ENCODE measurements at regions not wholly inside any gene's neighbourhood (a gene's known extent, or its start where the extent isn't known, plus 50 kb on each side); places are given as distances from the start of the nearest gene placed in this dataset.

DNA sequence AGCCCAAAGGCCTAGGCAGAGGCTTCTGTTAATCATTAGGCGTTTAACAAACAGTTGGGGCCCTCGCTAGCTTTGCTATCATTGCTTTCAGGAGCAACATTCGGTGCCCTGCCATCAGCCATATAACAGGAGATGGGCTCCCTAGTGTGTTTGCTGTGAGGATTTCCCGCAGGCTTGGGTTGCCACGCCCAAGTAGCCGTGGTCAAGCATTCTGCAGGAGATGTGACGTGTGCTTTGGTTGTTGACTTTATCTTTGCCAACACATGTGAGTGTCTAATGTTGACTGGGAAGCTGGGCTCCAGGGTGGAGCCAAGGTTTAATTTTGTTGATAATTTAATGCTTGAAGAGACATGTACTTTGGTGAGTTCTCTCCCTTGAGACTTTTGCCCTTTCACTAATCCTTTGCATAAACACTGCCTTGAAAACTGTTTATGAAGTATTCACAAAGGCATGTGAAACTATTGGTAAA lies 184.6 kb upstream of the KIT start (continued):
- TF ChIP-seq, protein P1, sequence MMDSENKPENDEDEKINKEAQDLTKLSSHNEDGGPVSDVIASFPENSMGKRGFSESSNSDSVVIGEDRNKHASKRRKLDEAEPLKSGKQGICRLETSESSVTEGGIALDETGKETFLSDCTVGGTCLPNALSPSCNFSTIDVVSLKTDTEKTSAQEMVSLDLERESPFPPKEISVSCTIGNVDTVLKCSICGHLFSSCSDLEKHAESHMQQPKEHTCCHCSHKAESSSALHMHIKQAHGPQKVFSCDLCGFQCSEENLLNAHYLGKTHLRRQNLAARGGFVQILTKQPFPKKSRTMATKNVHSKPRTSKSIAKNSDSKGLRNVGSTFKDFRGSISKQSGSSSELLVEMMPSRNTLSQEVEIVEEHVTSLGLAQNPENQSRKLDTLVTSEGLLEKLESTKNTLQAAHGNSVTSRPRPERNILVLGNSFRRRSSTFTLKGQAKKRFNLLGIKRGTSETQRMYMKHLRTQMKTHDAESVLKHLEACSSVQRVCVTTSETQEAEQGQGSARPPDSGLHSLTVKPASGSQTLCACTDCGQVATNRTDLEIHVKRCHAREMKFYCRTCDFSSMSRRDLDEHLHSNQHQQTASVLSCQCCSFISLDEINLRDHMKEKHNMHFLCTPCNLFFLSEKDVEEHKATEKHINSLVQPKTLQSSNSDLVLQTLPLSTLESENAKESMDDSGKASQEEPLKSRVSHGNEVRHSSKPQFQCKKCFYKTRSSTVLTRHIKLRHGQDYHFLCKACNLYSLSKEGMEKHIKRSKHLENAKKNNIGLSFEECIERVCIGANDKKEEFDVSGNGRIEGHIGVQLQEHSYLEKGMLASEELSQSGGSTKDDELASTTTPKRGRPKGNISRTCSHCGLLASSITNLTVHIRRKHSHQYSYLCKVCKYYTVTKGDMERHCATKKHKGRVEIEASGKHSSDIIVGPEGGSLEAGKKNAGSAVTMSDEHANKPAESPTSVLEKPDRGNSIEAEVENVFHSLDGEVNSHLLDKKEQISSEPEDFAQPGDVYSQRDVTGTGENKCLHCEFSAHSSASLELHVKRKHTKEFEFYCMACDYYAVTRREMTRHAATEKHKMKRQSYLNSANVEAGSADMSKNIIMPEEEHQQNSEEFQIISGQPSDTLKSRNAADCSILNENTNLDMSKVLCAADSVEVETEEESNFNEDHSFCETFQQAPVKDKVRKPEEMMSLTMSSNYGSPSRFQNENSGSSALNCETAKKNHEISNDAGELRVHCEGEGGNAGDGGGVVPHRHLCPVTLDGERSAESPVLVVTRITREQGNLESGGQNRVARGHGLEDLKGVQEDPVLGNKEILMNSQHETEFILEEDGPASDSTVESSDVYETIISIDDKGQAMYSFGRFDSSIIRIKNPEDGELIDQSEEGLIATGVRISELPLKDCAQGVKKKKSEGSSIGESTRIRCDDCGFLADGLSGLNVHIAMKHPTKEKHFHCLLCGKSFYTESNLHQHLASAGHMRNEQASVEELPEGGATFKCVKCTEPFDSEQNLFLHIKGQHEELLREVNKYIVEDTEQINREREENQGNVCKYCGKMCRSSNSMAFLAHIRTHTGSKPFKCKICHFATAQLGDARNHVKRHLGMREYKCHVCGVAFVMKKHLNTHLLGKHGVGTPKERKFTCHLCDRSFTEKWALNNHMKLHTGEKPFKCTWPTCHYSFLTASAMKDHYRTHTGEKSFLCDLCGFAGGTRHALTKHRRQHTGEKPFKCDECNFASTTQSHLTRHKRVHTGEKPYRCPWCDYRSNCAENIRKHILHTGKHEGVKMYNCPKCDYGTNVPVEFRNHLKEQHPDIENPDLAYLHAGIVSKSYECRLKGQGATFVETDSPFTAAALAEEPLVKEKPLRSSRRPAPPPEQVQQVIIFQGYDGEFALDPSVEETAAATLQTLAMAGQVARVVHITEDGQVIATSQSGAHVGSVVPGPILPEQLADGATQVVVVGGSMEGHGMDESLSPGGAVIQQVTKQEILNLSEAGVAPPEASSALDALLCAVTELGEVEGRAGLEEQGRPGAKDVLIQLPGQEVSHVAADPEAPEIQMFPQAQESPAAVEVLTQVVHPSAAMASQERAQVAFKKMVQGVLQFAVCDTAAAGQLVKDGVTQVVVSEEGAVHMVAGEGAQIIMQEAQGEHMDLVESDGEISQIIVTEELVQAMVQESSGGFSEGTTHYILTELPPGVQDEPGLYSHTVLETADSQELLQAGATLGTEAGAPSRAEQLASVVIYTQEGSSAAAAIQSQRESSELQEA (IDR thresholded peaks at IDR 0.05; ENCODE audit: low read depth): peak; percentile 60
- TF ChIP-seq ARHGAP35 (IDR thresholded peaks at IDR 0.05; ENCODE audit: partially characterized antibody) (no peak), CHD2 (IDR thresholded peaks at IDR 0.05; ENCODE audit: low read depth, low read length) (no peak), ZFP36 (IDR thresholded peaks at IDR 0.05; ENCODE audit: low read depth, low read length, partially characterized antibody) (peak; percentile 89), CBFA2T2 (conservative IDR thresholded peaks at IDR 0.05) (peak; percentile 75), GATA2 (CRISPR knock-in tag; IDR thresholded peaks at IDR 0.05) (no peak), ZNF507 (tag; conservative IDR thresholded peaks at IDR 0.05) (no peak), MNT (conservative IDR thresholded peaks at IDR 0.05) (peak; percentile 65 to 81), FOXA3 (CRISPR knock-in tag; conservative IDR thresholded peaks at IDR 0.05 in 1 of 2, IDR thresholded peaks at IDR 0.05 in 1 of 2) (peak; percentile 51 to 89; a peak in 3 of 4 replicates), IRF9 (tag; IDR thresholded peaks at IDR 0.05) (no peak), CREM (IDR thresholded peaks at IDR 0.05; ENCODE audit: low read depth) (peak; percentile 93), PHB (CRISPR knock-in tag; IDR thresholded peaks at IDR 0.05) (no peak), CBX1 (IDR thresholded peaks at IDR 0.05; ENCODE audit: low read depth) (no peak), HMGN3 (IDR thresholded peaks at IDR 0.05; ENCODE audit: borderline replicate concordance, extremely low read depth, insufficient read length, low read depth, low read length) (no peak), FIP1L1 (IDR thresholded peaks at IDR 0.05; ENCODE audit: low read depth, low read length, poor library complexity, severe bottlenecking) (no peak), CXXC5 (CRISPR knock-in tag; IDR thresholded peaks at IDR 0.05) (peak; percentile 31; the same call in 1 of the 2 replicates), EZH2 (IDR thresholded peaks at IDR 0.05; ENCODE audit: borderline replicate concordance, low read depth, low read length) (no peak)
- TF ChIP-seq, protein P2, sequence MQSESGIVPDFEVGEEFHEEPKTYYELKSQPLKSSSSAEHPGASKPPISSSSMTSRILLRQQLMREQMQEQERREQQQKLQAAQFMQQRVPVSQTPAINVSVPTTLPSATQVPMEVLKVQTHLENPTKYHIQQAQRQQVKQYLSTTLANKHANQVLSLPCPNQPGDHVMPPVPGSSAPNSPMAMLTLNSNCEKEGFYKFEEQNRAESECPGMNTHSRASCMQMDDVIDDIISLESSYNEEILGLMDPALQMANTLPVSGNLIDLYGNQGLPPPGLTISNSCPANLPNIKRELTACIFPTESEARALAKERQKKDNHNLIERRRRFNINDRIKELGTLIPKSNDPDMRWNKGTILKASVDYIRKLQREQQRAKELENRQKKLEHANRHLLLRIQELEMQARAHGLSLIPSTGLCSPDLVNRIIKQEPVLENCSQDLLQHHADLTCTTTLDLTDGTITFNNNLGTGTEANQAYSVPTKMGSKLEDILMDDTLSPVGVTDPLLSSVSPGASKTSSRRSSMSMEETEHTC (IDR thresholded peaks at IDR 0.05): no peak
